ENCODE measurements at regions not wholly inside any gene's neighbourhood (a gene's known extent, or its start where the extent isn't known, plus 50 kb on each side); places are given as distances from the start of the nearest gene placed in this dataset.

DNA sequence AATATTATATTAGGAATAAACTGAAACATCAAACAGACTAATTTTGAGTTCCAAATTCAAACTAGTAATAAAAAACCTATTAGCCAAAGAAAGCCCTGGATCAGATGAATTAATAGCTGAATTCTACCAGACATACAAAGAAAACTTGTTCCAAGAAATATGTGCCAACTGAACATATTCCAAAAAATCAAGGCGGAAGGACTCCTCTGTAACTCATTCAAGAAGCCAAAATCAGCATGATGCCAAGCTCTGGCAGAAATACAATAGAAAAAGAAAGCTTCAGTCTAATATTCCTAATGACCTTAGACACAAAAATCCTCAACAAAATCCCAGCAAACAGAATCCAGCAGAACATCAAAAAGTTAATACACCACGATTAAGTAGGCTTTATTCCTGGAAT, 619.1 kb upstream of the COX7C start:
- TF ChIP-seq, protein P1, sequence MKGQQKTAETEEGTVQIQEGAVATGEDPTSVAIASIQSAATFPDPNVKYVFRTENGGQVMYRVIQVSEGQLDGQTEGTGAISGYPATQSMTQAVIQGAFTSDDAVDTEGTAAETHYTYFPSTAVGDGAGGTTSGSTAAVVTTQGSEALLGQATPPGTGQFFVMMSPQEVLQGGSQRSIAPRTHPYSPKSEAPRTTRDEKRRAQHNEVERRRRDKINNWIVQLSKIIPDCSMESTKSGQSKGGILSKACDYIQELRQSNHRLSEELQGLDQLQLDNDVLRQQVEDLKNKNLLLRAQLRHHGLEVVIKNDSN (IDR thresholded peaks at IDR 0.05) = no peak
- no peak for TF ChIP-seq ZBTB7A (IDR thresholded peaks at IDR 0.05; ENCODE audit: low read depth)

DNA sequence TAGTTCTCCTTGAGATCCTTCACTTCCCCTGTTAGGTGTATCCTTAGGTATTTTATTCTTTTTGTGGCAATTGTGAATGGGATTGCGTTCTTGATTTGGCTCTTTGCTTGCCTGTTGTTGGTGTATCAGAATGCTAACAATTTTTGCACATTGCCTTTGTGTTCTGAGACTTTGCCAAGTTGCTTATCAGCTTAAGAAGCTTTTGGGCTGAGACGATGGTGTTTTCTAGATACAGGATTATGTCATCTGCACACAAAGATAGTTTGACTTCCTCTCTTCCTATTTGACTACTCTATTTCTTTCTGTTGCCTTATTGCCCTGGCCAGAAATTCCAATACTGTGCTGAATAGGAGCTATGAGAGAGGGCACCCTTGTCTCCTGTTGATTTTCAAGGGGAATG, 609.4 kb upstream of the COX7C start:
- TF ChIP-seq EP300 (IDR thresholded peaks at IDR 0.05; ENCODE audit: borderline replicate concordance) (no peak), FOXM1 (IDR thresholded peaks at IDR 0.05; ENCODE audit: borderline replicate concordance, low read depth) (no peak), CREB1 (IDR thresholded peaks at IDR 0.05; ENCODE audit: low read depth) (no peak), TEAD4 (IDR thresholded peaks at IDR 0.05) (no peak), RAD21 (IDR thresholded peaks at IDR 0.05; ENCODE audit: low read depth) (no peak), ZBTB7A (IDR thresholded peaks at IDR 0.05; ENCODE audit: low read depth) (no peak), TCF12 (IDR thresholded peaks at IDR 0.05; ENCODE audit: low read depth) (no peak), TAF1 (IDR thresholded peaks at IDR 0.05; ENCODE audit: low read depth) (no peak), YY1 (IDR thresholded peaks at IDR 0.05; ENCODE audit: low read depth) (no peak), CEBPB (IDR thresholded peaks at IDR 0.05) (no peak), NFIC (IDR thresholded peaks at IDR 0.05) (no peak)
- TF ChIP-seq, protein P2, sequence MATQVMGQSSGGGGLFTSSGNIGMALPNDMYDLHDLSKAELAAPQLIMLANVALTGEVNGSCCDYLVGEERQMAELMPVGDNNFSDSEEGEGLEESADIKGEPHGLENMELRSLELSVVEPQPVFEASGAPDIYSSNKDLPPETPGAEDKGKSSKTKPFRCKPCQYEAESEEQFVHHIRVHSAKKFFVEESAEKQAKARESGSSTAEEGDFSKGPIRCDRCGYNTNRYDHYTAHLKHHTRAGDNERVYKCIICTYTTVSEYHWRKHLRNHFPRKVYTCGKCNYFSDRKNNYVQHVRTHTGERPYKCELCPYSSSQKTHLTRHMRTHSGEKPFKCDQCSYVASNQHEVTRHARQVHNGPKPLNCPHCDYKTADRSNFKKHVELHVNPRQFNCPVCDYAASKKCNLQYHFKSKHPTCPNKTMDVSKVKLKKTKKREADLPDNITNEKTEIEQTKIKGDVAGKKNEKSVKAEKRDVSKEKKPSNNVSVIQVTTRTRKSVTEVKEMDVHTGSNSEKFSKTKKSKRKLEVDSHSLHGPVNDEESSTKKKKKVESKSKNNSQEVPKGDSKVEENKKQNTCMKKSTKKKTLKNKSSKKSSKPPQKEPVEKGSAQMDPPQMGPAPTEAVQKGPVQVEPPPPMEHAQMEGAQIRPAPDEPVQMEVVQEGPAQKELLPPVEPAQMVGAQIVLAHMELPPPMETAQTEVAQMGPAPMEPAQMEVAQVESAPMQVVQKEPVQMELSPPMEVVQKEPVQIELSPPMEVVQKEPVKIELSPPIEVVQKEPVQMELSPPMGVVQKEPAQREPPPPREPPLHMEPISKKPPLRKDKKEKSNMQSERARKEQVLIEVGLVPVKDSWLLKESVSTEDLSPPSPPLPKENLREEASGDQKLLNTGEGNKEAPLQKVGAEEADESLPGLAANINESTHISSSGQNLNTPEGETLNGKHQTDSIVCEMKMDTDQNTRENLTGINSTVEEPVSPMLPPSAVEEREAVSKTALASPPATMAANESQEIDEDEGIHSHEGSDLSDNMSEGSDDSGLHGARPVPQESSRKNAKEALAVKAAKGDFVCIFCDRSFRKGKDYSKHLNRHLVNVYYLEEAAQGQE (IDR thresholded peaks at IDR 0.05; ENCODE audit: low read depth) = no peak
- TF ChIP-seq, protein P3, sequence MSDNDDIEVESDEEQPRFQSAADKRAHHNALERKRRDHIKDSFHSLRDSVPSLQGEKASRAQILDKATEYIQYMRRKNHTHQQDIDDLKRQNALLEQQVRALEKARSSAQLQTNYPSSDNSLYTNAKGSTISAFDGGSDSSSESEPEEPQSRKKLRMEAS (IDR thresholded peaks at IDR 0.05) = no peak
- TF ChIP-seq, protein P1 (IDR thresholded peaks at IDR 0.05) = no peak

DNA sequence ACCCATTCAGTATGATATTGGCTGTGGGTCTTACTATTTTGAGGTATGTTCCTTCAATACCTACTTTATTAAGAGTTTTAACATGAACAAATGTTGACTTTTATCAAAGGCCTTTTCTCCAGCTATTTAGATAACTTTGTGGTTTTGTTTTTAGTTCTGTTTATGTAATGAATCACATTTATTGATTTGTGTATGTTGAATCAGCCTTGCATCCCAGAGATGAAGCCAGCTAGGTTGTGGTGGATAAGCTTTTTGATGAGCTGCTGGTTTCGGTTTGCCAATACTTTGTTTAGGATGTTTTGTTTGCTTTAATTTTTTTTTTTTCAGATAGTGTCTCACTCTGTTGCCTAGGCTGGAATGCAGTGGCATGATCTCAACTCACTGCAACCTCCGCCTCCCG, 609.0 kb upstream of the COX7C start:
- TF ChIP-seq NFIC (IDR thresholded peaks at IDR 0.05) (no peak), ZBTB7A (IDR thresholded peaks at IDR 0.05; ENCODE audit: low read depth) (no peak), TEAD4 (IDR thresholded peaks at IDR 0.05) (no peak), TAF1 (IDR thresholded peaks at IDR 0.05; ENCODE audit: low read depth) (no peak), EGR1 (IDR thresholded peaks at IDR 0.05) (no peak), FOXM1 (IDR thresholded peaks at IDR 0.05; ENCODE audit: borderline replicate concordance, low read depth) (no peak), YY1 (IDR thresholded peaks at IDR 0.05; ENCODE audit: low read depth) (no peak), EP300 (IDR thresholded peaks at IDR 0.05; ENCODE audit: borderline replicate concordance) (no peak), CEBPB (IDR thresholded peaks at IDR 0.05) (no peak), TCF12 (IDR thresholded peaks at IDR 0.05; ENCODE audit: low read depth) (no peak), RAD21 (IDR thresholded peaks at IDR 0.05; ENCODE audit: low read depth) (no peak), CREB1 (IDR thresholded peaks at IDR 0.05; ENCODE audit: low read depth) (no peak)
- TF ChIP-seq, protein P3 (IDR thresholded peaks at IDR 0.05) = no peak
- TF ChIP-seq, protein P1 (IDR thresholded peaks at IDR 0.05) = no peak
- TF ChIP-seq, protein P2 (IDR thresholded peaks at IDR 0.05; ENCODE audit: low read depth) = no peak

DNA sequence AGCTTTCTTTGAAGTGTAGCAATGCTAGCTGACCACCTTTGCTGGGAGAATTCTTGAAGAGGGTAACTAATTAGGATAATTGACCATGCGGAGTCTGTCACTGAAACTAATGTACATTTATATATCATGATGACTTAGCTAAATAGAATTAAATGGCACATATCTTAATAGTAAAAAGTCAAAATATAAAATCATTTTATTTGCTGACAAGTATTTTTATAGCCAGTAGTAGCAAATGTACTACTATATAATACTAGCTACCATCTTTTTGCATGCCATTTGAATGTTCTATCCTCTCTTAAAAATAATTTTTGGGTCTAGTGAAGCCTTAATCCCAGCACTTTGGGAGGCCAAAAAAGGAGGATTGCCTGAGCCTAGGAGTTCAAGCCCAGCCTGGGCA, 605.8 kb upstream of the COX7C start:
- no peak for TF ChIP-seq RAD21 (IDR thresholded peaks at IDR 0.05; ENCODE audit: low read depth)
- TF ChIP-seq FOXM1 (IDR thresholded peaks at IDR 0.05; ENCODE audit: borderline replicate concordance, low read depth) = no peak
- TF ChIP-seq, protein P2 (IDR thresholded peaks at IDR 0.05; ENCODE audit: low read depth) = no peak
- TF ChIP-seq, protein P3 (IDR thresholded peaks at IDR 0.05) = no peak
- no peak for TF ChIP-seq TAF1 (IDR thresholded peaks at IDR 0.05; ENCODE audit: low read depth)
